NCI-H2107 treated with DMSO at 0.1 percent for 48 hours (cell line): ENCODE measurements at regions not wholly inside any gene's neighbourhood (a gene's known extent, or its start where the extent isn't known, plus 50 kb on each side); places are given as distances from the start of the nearest gene placed in this dataset.

Source experiments
- DNase-seq: peaks from one replicate; lab custom pipeline; 2025; ENCODE audit not compliant: unreplicated experiment; lab: John Stamatoyannopoulos, UW

- DNase-seq = no peak
Measured at GRCh38 chr5:168227973-168228615, 63.4 kb upstream of the WWC1 start.

GRCh38 chr5:168228668-168229067 is 62.8 kb upstream of the WWC1 start:
- DNase-seq = no peak

- DNase-seq = no peak
Measured at GRCh38 chr5:168234133-168234532, 57.3 kb upstream of the WWC1 start.

DNA sequence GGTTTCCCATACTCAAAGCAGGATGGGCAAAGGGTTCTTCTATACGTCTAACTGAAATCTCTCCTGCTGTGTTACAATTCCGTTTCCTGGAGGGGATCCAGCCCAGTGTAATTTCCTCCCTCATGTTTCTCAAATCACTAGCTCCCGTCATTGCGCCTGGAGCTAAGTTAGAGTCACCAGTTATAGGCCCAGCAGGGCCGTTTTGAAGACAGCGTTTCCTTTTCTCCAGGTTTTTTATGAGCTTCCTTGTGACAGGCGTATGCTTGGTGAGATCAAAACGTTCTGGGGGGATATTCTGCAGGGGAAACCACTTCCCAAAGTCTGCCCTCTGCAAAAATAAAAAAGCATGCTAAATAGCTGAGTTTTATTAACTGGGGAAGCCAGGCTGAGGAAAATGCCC is 53.0 kb upstream of the WWC1 start:
- no peak for DNase-seq

- DNase-seq = no peak
Measured at GRCh38 chr5:168239325-168239724, 52.1 kb upstream of the WWC1 start.
